EL (cell line): ENCODE measurements at regions not wholly inside any gene's neighbourhood (a gene's known extent, or its start where the extent isn't known, plus 50 kb on each side); places are given as distances from the start of the nearest gene placed in this dataset.
"Not testable (repeated sequence)": the region's sequence is repeated elsewhere in the genome, so short reads cannot be mapped to it uniquely, and the experiment has no call there.

Source experiments
- DNase-seq: peaks from one replicate; pipeline ENCODE4 v3.0.0-alpha.2; 2016

GRCh38 chr2:59857109-59857508 lies 696.3 kb downstream of the BCL11A start:
- DNase-seq = no peak

GRCh38 chr2:59856391-59856790 lies 697.1 kb downstream of the BCL11A start:
- DNase-seq = no peak

- no peak for DNase-seq
Observed at GRCh38 chr2:59853032-59853431, 700.4 kb downstream of the BCL11A start.

- no peak for DNase-seq
Observed at GRCh38 chr2:59851836-59852475, 701.5 kb downstream of the BCL11A start.

GRCh38 chr2:59850554-59850953 lies 702.9 kb downstream of the BCL11A start:
- DNase-seq = no peak

- DNase-seq = no peak
Observed at GRCh38 chr2:59833941-59834340, 719.5 kb downstream of the BCL11A start.

- no peak for DNase-seq
Observed at GRCh38 chr2:59830601-59831000, 722.9 kb downstream of the BCL11A start.

- DNase-seq = no peak
Observed at GRCh38 chr2:59827677-59828076, 725.8 kb downstream of the BCL11A start.

GRCh38 chr2:59826177-59826576 lies 727.3 kb downstream of the BCL11A start:
- no peak for DNase-seq

GRCh38 chr2:59824314-59824713 lies 729.1 kb downstream of the BCL11A start:
- DNase-seq = no peak

GRCh38 chr2:59816075-59816474 lies 737.4 kb downstream of the BCL11A start:
- DNase-seq = no peak

GRCh38 chr2:59810283-59810682 lies 743.2 kb downstream of the BCL11A start:
- DNase-seq = not testable (repeated sequence)

- no peak for DNase-seq
Observed at GRCh38 chr2:59806486-59806885, 747.0 kb downstream of the BCL11A start.

- DNase-seq = no peak
Observed at GRCh38 chr2:59804732-59805131, 748.7 kb downstream of the BCL11A start.

- no peak for DNase-seq
Observed at GRCh38 chr2:59803586-59803985, 749.9 kb downstream of the BCL11A start.

- no peak for DNase-seq
Observed at GRCh38 chr2:59798687-59799232, 754.7 kb downstream of the BCL11A start.

GRCh38 chr2:59791004-59791618 lies 762.3 kb downstream of the BCL11A start:
- DNase-seq = no peak

GRCh38 chr2:59790186-59791003 lies 763.1 kb downstream of the BCL11A start:
- no peak for DNase-seq

- DNase-seq = no peak
Observed at GRCh38 chr2:59789523-59789922, 763.9 kb downstream of the BCL11A start.

GRCh38 chr2:59787095-59787494 lies 766.4 kb downstream of the BCL11A start:
- no peak for DNase-seq

- DNase-seq = no peak
Observed at GRCh38 chr2:59786684-59787083, 766.8 kb downstream of the BCL11A start.

- DNase-seq = no peak
Observed at GRCh38 chr2:59779571-59779970, 773.9 kb downstream of the BCL11A start.

GRCh38 chr2:59777120-59777519 lies 776.3 kb downstream of the BCL11A start:
- DNase-seq = no peak

- no peak for DNase-seq
Observed at GRCh38 chr2:59776726-59777008, 776.8 kb downstream of the BCL11A start.
